Liver (tissue), 6 donors: ENCODE measurements at regions not wholly inside any gene's neighbourhood (a gene's known extent, or its start where the extent isn't known, plus 50 kb on each side); places are given as distances from the start of the nearest gene placed in this dataset.
"Not testable (repeated sequence)": the region's sequence is repeated elsewhere in the genome, so short reads cannot be mapped to it uniquely, and the experiment has no call there.

Experiments
- DNase-seq: peaks from one replicate; pipeline ENCODE4 v3.0.0-alpha.2; 2017; ENCODE audit warnings: low spot score
- H3K27ac ChIP-seq, 2 donors: one replicate each; pipeline ENCODE4 v1.7.0; 2013; ENCODE audit warnings: inconsistent platforms in 2 of 2, low read length in 2 of 2, control low read depth in 1 of 2, low read depth in 1 of 2, mild to moderate bottlenecking in 1 of 2
- H3K27me3 ChIP-seq, 4 donors: one replicate each; pipeline versions ENCODE4 v1.6.1 to v1.7.0; 2013; ENCODE audit warnings: low read length in 3 of 4, inconsistent platforms in 1 of 4, mild to moderate bottlenecking in 1 of 4, moderate library complexity in 1 of 4; ENCODE audit not compliant: control insufficient read depth in 4 of 4, insufficient read depth in 4 of 4
- H3K36me3 ChIP-seq, 4 donors: one replicate each; pipeline versions ENCODE4 v1.6.1 to v1.7.0; 2013; ENCODE audit warnings: low read length in 3 of 4, mild to moderate bottlenecking in 3 of 4, low read depth in 1 of 4, moderate library complexity in 1 of 4; ENCODE audit not compliant: control insufficient read depth in 4 of 4, insufficient read depth in 3 of 4
- H3K4me1 ChIP-seq, 4 donors: one replicate each; pipeline versions ENCODE4 v1.6.1 to v1.7.0; 2013; ENCODE audit warnings: low read length in 3 of 4, mild to moderate bottlenecking in 3 of 4, moderate library complexity in 1 of 4; ENCODE audit not compliant: control insufficient read depth in 4 of 4, insufficient read depth in 4 of 4
- H3K4me3 ChIP-seq, 3 donors: one replicate each; pipeline versions ENCODE4 v1.6.1 to v1.7.0; 2013; ENCODE audit warnings: low read length in 3 of 3, control low read depth in 1 of 3, low read depth in 1 of 3, mild to moderate bottlenecking in 1 of 3
- H3K9ac ChIP-seq, 2 donors: one replicate each; pipeline ENCODE4 v1.7.0; 2013; ENCODE audit warnings: low read length in 2 of 2, mild to moderate bottlenecking in 2 of 2, moderate library complexity in 2 of 2, control low read depth in 1 of 2, low read depth in 1 of 2
- H3K9me3 ChIP-seq, 4 donors: one replicate each; pipeline versions ENCODE4 v1.6.1 to v1.7.0; 2013; ENCODE audit warnings: low read length in 3 of 4; ENCODE audit not compliant: control insufficient read depth in 4 of 4
- WGBS: extraction: QIAGEN DNeasy Blood & Tissue Kit; methylation state at CpG from one replicate; pipeline ENCODE4 v1.1.7; 2013; 5-methylcytosine and 5-hydroxymethylcytosine counted together
- donor health status: healthy.
- donor health status: healthy.
- donor health status: healthy.

DNA sequence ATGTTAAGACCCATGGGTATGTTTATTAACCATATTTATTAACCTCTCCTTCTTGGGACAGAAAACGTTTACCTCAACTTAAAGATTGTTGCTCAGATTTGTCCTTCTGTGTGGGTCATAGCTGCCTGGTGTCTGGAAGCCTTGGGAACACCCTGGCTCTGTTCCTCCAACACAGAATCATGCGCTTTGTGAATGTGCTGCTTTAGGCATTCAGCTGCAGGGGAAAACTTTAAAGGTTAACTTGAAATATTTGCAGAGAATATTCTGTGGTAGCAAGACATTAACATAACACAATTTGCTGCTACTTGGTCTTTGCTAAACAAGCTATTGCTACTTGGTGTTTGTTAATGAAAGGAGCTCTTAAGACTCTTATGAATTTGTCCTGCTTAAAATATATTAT, 50.5 kb upstream of the THOC3 start:
- not testable (repeated sequence) for DNase-seq, H3K36me3 ChIP-seq, H3K9me3 ChIP-seq, H3K9ac ChIP-seq, H3K4me3 ChIP-seq, H3K4me1 ChIP-seq, H3K27me3 ChIP-seq, H3K27ac ChIP-seq
- no CpG with 5 or more reads among the region's 2 CpGs for WGBS

DNA sequence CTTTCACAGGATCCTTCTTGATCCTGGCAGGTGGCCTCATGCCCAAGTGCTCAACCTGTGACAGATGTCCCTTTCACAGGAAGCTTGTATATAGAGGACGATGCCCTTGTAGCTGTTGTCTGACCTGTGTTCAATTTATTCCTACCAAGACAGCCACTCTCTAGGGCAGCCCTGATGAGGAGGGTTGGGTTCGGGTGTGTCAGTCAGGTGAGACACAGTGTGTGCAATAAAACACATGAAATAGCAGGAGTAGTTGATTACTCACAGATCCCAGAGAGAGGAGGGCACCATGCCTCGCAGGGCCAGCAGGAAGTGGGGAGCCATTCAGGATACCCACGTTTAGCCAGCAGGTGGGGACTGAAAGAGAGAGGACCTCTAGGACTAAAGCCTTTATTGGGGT, 52.7 kb upstream of the THOC3 start:
- H3K27me3 ChIP-seq, H3K36me3 ChIP-seq, H3K27ac ChIP-seq, H3K4me1 ChIP-seq, H3K9ac ChIP-seq, DNase-seq, H3K9me3 ChIP-seq, H3K4me3 ChIP-seq: not testable (repeated sequence)
- 63% methylated on average over 1 of the region's 4 CpGs for WGBS

DNA sequence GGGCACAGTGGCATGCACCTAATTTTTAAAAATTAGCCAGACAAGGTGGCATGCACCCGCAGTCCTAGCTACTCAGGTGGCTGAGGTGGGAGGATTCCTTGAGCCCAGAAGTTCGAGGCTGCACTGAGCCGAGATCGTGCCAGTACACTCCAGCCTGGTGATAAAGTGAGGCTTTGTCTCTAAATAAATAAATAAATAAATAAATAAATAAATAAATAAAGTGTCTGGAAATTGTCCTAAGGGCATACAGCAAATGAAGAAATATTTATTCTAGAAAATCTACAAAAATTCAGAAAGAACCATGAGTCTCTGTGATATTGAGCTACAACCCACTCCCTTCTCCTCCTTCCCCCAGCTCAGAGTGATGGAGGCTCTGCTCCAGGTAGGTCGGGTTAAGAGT, 55.4 kb upstream of the THOC3 start:
- H3K27me3 ChIP-seq, H3K36me3 ChIP-seq, H3K9me3 ChIP-seq, DNase-seq, H3K4me1 ChIP-seq, H3K4me3 ChIP-seq, H3K27ac ChIP-seq, H3K9ac ChIP-seq: not testable (repeated sequence)
- 83% methylated on average over 4 of the region's 5 CpGs for WGBS

DNA sequence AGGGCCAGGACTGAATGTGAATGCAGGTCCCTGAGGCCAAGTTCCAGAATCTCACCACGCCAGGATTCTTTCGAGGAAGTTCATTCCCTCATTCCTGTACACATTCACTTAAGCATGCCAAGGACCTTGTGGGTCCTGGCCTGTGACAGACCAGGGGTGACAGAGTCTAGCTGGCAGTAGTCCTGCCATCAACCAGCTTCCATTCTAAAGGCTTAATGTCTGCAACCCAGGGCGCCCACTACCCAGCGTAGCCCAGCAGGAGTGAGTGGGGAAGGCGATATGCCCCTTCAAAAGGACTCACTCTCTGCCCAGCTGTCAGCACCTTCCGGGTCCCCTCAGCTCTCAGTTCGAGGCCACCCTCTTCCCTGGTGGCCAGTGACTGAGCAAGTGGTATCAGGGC, 61.3 kb upstream of the THOC3 start:
- WGBS: 95% methylated on average over 4 of the region's 7 CpGs
- H3K9ac ChIP-seq, H3K27ac ChIP-seq, H3K4me1 ChIP-seq, DNase-seq, H3K4me3 ChIP-seq, H3K27me3 ChIP-seq, H3K36me3 ChIP-seq, H3K9me3 ChIP-seq: not testable (repeated sequence)

DNA sequence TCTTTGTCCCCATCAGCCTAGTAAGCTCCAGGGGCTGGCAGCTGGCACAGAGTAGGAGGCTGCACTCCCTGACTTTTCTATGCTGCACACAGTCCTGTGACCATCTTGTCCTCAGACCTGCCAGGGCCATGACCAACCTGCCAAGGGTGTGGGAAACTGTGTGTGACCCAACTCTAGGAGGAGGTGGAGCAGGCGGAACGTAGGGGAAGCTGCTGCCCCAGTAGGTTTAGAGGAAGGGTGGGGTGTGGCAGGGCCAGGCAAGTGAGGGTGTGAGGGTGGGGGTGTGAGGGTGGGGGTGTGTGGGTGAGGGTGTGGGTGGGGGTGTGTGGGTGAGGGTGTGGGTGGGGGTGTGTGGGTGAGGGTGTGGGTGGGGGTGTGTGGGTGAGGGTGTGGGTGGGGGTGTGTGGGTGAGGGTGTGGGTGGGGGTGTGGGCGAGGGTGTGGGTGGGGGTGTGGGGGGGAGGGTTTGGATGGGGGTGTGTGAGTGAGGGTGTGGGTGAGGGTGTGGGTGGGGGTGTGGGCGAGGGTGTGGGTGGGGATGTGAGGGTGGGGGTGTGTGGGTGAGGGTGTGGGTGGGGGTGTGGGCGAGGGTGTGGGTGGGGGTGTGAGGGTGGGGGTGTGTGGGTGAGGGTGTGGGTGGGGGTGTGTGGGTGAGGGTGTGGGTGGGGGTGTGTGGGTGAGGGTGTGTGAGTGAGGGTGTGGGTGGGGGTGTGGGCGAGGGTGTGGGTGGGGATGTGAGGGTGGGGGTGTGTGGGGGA, 62.4 kb upstream of the THOC3 start:
- H3K27ac ChIP-seq, H3K4me1 ChIP-seq, H3K27me3 ChIP-seq, DNase-seq, H3K9ac ChIP-seq, H3K4me3 ChIP-seq, H3K36me3 ChIP-seq, H3K9me3 ChIP-seq: not testable (repeated sequence)
- 70% methylated on average over 4 of the region's 6 CpGs for WGBS

DNA sequence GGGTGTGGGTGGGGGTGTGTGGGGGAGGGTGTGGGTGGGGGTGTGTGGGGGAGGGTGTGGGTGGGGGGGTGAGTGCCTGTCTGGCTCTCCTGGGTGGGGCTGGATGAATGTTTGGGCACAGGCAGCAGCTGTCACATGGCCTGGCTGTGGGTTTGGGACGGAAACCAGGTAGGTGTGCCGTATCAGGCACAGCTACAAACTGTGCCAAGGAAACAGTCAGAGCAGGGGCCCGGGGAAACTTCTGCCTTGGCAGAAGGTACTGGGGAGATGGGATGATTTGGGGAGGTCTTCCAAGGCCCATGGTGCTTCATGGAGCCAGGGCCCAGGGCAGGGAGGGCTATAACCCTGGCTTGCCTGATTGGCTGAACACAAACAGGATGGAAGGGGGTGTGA, 63.0 kb upstream of the THOC3 start:
- H3K9me3 ChIP-seq, H3K27ac ChIP-seq, H3K36me3 ChIP-seq, H3K9ac ChIP-seq, H3K4me1 ChIP-seq, H3K27me3 ChIP-seq, DNase-seq, H3K4me3 ChIP-seq: not testable (repeated sequence)
- no CpG with 5 or more reads among the region's 3 CpGs for WGBS

DNA sequence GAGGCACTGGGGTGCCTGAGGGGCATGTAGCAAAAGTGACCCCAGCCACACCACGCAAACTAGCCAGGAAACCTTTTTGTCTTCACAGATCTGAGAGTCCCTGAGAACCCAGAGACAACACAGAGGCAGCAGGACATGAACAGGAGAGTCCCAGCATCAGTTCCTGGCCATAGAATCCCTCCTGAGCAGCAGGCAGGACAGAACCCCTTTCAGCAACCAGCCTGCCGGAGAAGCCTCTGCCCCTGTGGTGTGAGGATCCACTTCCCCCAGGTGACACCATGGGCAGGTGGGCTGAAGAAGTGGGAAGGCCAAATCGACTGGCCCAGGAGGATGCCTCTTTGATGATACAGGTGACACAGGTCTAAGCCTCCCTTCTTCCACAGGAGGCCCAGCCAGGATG, 65.1 kb upstream of the THOC3 start:
- not testable (repeated sequence) for DNase-seq, H3K9ac ChIP-seq, H3K4me1 ChIP-seq, H3K9me3 ChIP-seq, H3K27me3 ChIP-seq, H3K27ac ChIP-seq, H3K4me3 ChIP-seq, H3K36me3 ChIP-seq
- WGBS: 65% methylated on average over 2 of the region's 3 CpGs

DNA sequence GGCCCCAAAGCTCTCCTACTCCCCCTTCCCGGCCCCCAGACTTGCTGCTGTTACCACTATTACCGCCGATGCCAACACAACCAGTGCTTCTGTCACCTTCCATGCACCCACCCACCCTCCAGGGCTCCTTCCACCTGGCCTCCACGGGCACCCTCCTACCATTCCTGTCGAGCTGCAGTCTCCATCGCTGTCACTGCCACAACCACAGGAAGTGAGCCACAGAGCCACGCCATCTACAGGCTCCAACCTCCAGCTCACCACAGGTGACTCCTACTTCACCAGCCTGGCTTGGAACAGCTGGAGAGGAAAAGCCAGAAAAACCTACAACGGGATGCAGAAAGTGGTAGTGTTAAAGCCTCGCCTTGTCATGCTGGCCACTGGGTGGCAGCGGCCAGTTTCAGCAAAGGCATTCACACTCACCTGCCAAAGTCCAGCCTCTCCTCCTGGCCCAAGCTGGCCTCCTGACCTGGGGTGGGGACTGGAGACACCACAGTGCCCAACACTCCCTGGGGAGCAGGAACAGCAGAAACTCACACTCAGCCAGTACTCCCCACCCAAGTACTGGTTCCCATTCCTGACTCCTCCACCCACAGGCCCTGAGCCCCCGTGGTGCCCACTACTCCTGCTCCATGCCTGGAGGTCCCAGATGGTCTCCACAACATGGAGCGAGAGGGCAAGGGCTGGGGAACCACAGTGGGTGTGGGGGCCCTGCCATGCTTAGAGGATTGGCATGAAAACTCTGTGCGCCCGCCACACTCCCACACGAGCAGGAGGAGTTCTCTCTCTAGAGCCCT, 66.5 kb upstream of the THOC3 start:
- not testable (repeated sequence) for H3K27ac ChIP-seq, H3K9me3 ChIP-seq, H3K4me1 ChIP-seq, H3K9ac ChIP-seq, H3K36me3 ChIP-seq, H3K4me3 ChIP-seq, H3K27me3 ChIP-seq, DNase-seq
- WGBS: 92% methylated on average over 9 of the region's 15 CpGs
